ENCODE measurements at regions not wholly inside any gene's neighbourhood (a gene's known extent, or its start where the extent isn't known, plus 50 kb on each side); places are given as distances from the start of the nearest gene placed in this dataset.

- Histone ChIP-seq H3K9me3 (ENCODE audit: insufficient read depth in 2 of 2, low read depth in 1 of 2, low read length in 1 of 2) (no peaks in the 10 kb centered on the region), H4K91ac (replicated peaks; ENCODE audit: insufficient read length, low read length) (no peak overlapping the region), H2BK15ac (ENCODE audit: low read length) (no peak overlapping the region), H3K56ac (replicated peaks; ENCODE audit: insufficient read length, low read depth, low read length) (no peak overlapping the region), H2BK12ac (ENCODE audit: low read depth, low read length) (no peak overlapping the region), H3K36me3 (ENCODE audit: control insufficient read depth in 2 of 4, insufficient read depth in 4 of 4, low read length in 3 of 4) (no peaks in the 10 kb centered on the region), H2BK5ac (ENCODE audit: low read depth, low read length) (no peak overlapping the region), H2BK120ac (replicated peaks; ENCODE audit: low read depth, low read length) (no peak overlapping the region), H3K27me3 (replicated peaks in 1 of 4; ENCODE audit: control insufficient read depth in 3 of 4, extremely low read depth in 1 of 4, insufficient read depth in 3 of 4, low read length in 3 of 4) (no peaks in the 10 kb centered on the region), H3K79me1 (ENCODE audit: low read depth, low read length) (no peaks in the 10 kb centered on the region), H3K79me2 (ENCODE audit: control insufficient read depth in 1 of 2, insufficient read depth in 2 of 2, low read length in 2 of 2) (no peaks in the 10 kb centered on the region), H2AFZ (ENCODE audit: low read length) (no peak overlapping the region), H3K14ac (ENCODE audit: insufficient read length) (no peak overlapping the region), H3K4me2 (ENCODE audit: insufficient read depth in 1 of 2, low read depth in 2 of 2, low read length in 2 of 2) (no peak overlapping the region), H3K4me1 (replicated peaks in 1 of 4; ENCODE audit: control insufficient read depth in 3 of 4, insufficient read depth in 4 of 4, low read length in 3 of 4) (no peaks in the 10 kb centered on the region; a peak in 1 of 7 replicates), H2BK20ac (ENCODE audit: low read length) (no peak overlapping the region), H3K4ac (replicated peaks; ENCODE audit: insufficient read length, low read depth, low read length) (no peak overlapping the region), H3K23ac (ENCODE audit: insufficient read length) (no peak overlapping the region), H4K5ac (ENCODE audit: insufficient read length, low read depth, low read length) (no peak overlapping the region), H2AK5ac (ENCODE audit: low read depth, low read length) (no peak overlapping the region), H3K27ac (ENCODE audit: low read depth, low read length) (no peak overlapping the region), H3K18ac (ENCODE audit: extremely low read depth, low read length) (no peak overlapping the region), H4K20me1 (replicated peaks in 1 of 2; ENCODE audit: control insufficient read depth in 1 of 2, insufficient read depth in 2 of 2, low read length in 2 of 2) (no peaks in the 10 kb centered on the region), H3K9ac (replicated peaks in 1 of 4; ENCODE audit: extremely low read depth in 1 of 4, low read depth in 3 of 4, low read length in 3 of 4) (no peak overlapping the region), H3K4me3 (ENCODE audit: extremely low read depth in 1 of 4, insufficient read depth in 2 of 4, low read depth in 3 of 4, low read length in 4 of 4) (no peak overlapping the region), H3K23me2 (ENCODE audit: low read depth, low read length) (no peaks in the 10 kb centered on the region), H4K8ac (ENCODE audit: extremely low read depth, insufficient read depth, low read length) (no peak overlapping the region)
- WGBS, 2 experiments (ENCODE audit: extremely low coverage in 1 of 2, insufficient coverage in 1 of 2, insufficient read length in 1 of 2, insufficient replicate concordance in 2 of 2, low coverage in 1 of 2, low lambda C conversion rate in 2 of 2, missing lambda C conversion rate in 1 of 2) = 87% methylated on average over 1 of the region's 1 CpG; no CpG with 5 or more reads in 1 of the 2 experiments
- CTCF ChIA-PET (ENCODE audit: partially characterized antibody) = no interaction called here
- POLR2A ChIA-PET (ENCODE audit: partially characterized antibody) = no interaction called here
- DNase-seq (ENCODE audit: low read depth in 1 of 2, low spot score in 2 of 2) = no peak
- FAIRE-seq = no peak
- TF ChIP-seq MAFK (IDR thresholded peaks at IDR 0.05; ENCODE audit: low read depth, low read length) (no peak), SP1 (IDR thresholded peaks at IDR 0.05; ENCODE audit: low read depth, low read length) (no peak)
Observed at GRCh38 chr1:239856924-239857323, 234.8 kb upstream of the FMN2 start.

Measured in H1 (cell line).